Ovary (tissue), 3 donors: ENCODE measurements at regions not wholly inside any gene's neighbourhood (a gene's known extent, or its start where the extent isn't known, plus 50 kb on each side); places are given as distances from the start of the nearest gene placed in this dataset.

Source experiments
- CTCF ChIP-seq, 3 donors: fragments of 450-650 bp in 2 of 3; fragments of 200-600 bp in 1 of 3; IDR thresholded peaks; one replicate each; pipeline versions ENCODE4 v1.5.1 to v1.8.0; 2016 to 2022; ENCODE audit warnings: antibody characterized with exemption in 3 of 3, mild to moderate bottlenecking in 1 of 3
- EP300 ChIP-seq: sonication (generic); formaldehyde crosslinking; IDR thresholded peaks from one replicate; pipeline ENCODE4 v1.6.1; 2017; ENCODE audit warnings: antibody characterized with exemption
- POLR2A ChIP-seq: fragments of 450-650 bp; IDR thresholded peaks from one replicate; pipeline ENCODE4 v1.6.1; 2017; ENCODE audit warnings: antibody characterized with exemption, mild to moderate bottlenecking, moderate library complexity
- donor health status: DM: no; HTN: no; CAD: no.

DNA sequence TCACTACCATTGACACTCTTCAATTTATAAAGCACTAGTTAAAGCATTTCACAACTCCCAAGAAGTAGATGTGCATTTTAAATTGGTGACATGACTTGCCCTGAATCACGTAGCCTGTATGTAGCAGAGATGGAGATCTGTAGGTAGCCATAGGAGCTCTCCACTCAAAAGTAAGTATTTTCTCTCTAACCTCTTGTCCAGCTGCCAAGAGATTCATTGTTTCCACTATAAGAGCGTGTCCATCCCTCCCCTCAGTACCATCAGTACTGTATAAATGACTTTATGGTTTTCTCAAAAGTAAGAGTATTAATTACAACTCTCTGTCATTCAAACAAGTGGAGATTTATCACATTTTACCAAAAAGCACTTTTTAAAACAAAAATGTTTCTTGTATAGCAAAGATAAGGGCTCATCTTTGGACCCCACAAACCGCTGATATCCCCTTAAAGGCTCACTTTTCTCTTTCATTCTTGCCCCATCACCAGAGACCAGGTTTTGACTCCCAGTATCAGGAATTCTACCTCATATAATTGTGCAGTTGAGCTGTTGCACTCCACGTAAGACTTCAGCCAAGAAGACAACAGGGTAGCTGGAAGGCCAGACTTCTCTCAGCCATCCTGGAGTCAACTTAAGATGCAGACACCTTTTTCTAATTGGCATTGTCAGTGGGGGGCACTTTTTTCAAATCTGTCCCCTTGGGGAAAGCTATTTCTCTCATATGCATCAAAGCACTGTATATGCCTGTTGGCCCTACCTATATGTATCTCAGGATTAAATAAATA, 78.0 kb upstream of the GALNT5 start:
- TF ChIP-seq CTCF (IDR thresholded peaks at IDR 0.05) (no peak), POLR2A (no peak), EP300 (no peak)
